Coronary artery (tissue), 2 donors: ENCODE measurements at regions not wholly inside any gene's neighbourhood (a gene's known extent, or its start where the extent isn't known, plus 50 kb on each side); places are given as distances from the start of the nearest gene placed in this dataset.
"Not testable (repeated sequence)": the region's sequence is repeated elsewhere in the genome, so short reads cannot be mapped to it uniquely, and the experiment has no call there.

Experiments used
- DNase-seq: peaks from one replicate; pipeline ENCODE4 v3.0.0-alpha.2; 2017; ENCODE audit warnings: low spot score
- H3K27ac ChIP-seq, 2 donors: fragments of 200-600 bp; sonication (generic); one replicate each; pipeline ENCODE4 v1.5.1; 2016 to 2019
- H3K4me3 ChIP-seq: fragments of 200-600 bp; sonication (generic); 2 replicates; pipeline ENCODE4 v1.5.1; 2016; ENCODE audit warnings: mild to moderate bottlenecking, moderate library complexity
- CTCF ChIP-seq: fragments of 200-600 bp; sonication (generic); IDR thresholded peaks from one replicate; pipeline ENCODE4 v1.5.1; 2019; ENCODE audit warnings: antibody characterized with exemption

GRCh38 chr13:75180805-75181455 is 301.0 kb downstream of the TBC1D4 start:
- no peak overlapping the region for H3K4me3 ChIP-seq
- TF ChIP-seq CTCF: no peak
- H3K27ac ChIP-seq: no peak overlapping the region
- no peak for DNase-seq

GRCh38 chr13:75178436-75178835 is 303.5 kb downstream of the TBC1D4 start:
- Histone ChIP-seq H3K4me3 (no peak overlapping the region), H3K27ac (no peak overlapping the region)
- TF ChIP-seq CTCF: no peak
- DNase-seq: no peak

GRCh38 chr13:75175575-75175974 is 306.4 kb downstream of the TBC1D4 start:
- no peak for DNase-seq
- Histone ChIP-seq H3K27ac (no peak overlapping the region), H3K4me3 (no peak overlapping the region)
- no peak for TF ChIP-seq CTCF

GRCh38 chr13:75175097-75175496 is 306.9 kb downstream of the TBC1D4 start:
- not testable (repeated sequence) for DNase-seq, H3K27ac ChIP-seq, H3K4me3 ChIP-seq

GRCh38 chr13:75174481-75174880 is 307.5 kb downstream of the TBC1D4 start:
- Histone ChIP-seq H3K4me3 (no peak overlapping the region), H3K27ac (no peak overlapping the region)
- DNase-seq: no peak
- TF ChIP-seq CTCF: no peak

- TF ChIP-seq CTCF: no peak
- DNase-seq: no peak
- Histone ChIP-seq H3K27ac (no peak overlapping the region), H3K4me3 (no peak overlapping the region)
These were observed 308.3 kb downstream of the TBC1D4 start for GRCh38 chr13:75173457-75174356.

GRCh38 chr13:75170311-75170710 is 311.7 kb downstream of the TBC1D4 start:
- DNase-seq: no peak
- Histone ChIP-seq H3K4me3 (no peak overlapping the region), H3K27ac (no peak overlapping the region)
- no peak for TF ChIP-seq CTCF
